ENCODE measurements at regions not wholly inside any gene's neighbourhood (a gene's known extent, or its start where the extent isn't known, plus 50 kb on each side); places are given as distances from the start of the nearest gene placed in this dataset.

DNA sequence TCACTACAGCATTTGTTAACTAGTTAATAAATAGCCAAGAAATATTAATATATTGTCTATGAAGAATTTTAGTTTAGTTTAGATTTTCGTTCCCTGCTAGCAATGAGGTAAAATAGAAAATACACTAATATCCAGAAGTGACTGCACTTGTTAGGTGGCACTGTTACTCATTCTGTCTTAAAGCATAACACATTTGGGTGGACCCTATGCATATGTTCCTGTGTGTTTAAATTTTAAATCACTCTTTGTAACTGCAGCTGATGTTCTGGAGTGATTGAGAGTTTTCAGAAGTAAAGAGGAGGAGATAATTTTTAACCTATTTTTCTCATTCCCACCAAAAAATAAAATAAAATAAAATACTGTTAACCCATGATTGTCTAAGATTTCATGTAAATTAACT, 73.9 kb upstream of the SOX4 start:
- no peak overlapping the region for H2AFZ ChIP-seq (ENCODE audit: low read length)
- H3F3A ChIP-seq (ENCODE audit: insufficient read depth, low read length) = no peaks in the 10 kb centered on the region
- no peak overlapping the region for H3K27ac ChIP-seq (ENCODE audit: low read depth, low read length, poor library complexity, severe bottlenecking)
- H3K9me2 ChIP-seq (ENCODE audit: low read depth, low read length) = no peaks in the 10 kb centered on the region
- no peaks in the 10 kb centered on the region for H4K20me1 ChIP-seq (ENCODE audit: insufficient read depth, low read length)
- H3K79me2 ChIP-seq (ENCODE audit: insufficient read depth, low read length) = no peaks in the 10 kb centered on the region
- H3K9ac ChIP-seq (ENCODE audit: low read length) = no peak overlapping the region
- H3K4me1 ChIP-seq (ENCODE audit: insufficient read depth, low read length, severe bottlenecking) = no peaks in the 10 kb centered on the region
- no peaks in the 10 kb centered on the region for H3K27me3 ChIP-seq (ENCODE audit: insufficient read depth, low read length)
- no peak overlapping the region for H3K4me2 ChIP-seq (ENCODE audit: low read length)
- no peaks in the 10 kb centered on the region for H3K9me3 ChIP-seq (ENCODE audit: low read length)
- no peak overlapping the region for H3K4me3 ChIP-seq (ENCODE audit: low read depth, low read length, poor library complexity, severe bottlenecking)
- H3K36me3 ChIP-seq (ENCODE audit: insufficient read depth, low read length) = no peaks in the 10 kb centered on the region
- TF ChIP-seq EZH2 (IDR thresholded peaks at IDR 0.05; ENCODE audit: borderline replicate concordance, low read length) = no peak
- TF ChIP-seq, protein P1, sequence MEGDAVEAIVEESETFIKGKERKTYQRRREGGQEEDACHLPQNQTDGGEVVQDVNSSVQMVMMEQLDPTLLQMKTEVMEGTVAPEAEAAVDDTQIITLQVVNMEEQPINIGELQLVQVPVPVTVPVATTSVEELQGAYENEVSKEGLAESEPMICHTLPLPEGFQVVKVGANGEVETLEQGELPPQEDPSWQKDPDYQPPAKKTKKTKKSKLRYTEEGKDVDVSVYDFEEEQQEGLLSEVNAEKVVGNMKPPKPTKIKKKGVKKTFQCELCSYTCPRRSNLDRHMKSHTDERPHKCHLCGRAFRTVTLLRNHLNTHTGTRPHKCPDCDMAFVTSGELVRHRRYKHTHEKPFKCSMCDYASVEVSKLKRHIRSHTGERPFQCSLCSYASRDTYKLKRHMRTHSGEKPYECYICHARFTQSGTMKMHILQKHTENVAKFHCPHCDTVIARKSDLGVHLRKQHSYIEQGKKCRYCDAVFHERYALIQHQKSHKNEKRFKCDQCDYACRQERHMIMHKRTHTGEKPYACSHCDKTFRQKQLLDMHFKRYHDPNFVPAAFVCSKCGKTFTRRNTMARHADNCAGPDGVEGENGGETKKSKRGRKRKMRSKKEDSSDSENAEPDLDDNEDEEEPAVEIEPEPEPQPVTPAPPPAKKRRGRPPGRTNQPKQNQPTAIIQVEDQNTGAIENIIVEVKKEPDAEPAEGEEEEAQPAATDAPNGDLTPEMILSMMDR (IDR thresholded peaks at IDR 0.05; ENCODE audit: low read length) = no peak

DNA sequence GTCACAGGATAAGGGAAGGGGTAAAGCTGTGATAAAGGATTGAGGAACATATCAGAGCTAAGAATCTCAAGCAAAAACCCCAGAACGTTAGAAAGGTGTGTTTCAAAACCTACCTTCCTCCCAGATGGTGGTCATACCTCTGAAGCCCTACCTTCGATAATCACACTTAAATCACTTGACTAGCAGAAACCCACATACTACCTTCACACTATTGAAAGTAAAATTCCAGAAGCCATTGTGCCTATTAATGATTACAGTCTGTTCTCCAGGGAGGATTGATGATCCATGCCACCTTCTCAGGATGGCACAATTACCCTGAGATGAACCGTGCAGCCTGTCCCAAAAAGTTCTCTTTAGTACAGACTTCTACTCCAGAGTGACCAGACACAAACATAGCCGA, 72.3 kb upstream of the SOX4 start:
- H3K9me2 ChIP-seq (ENCODE audit: low read depth, low read length) = no peaks in the 10 kb centered on the region
- H3K27ac ChIP-seq (ENCODE audit: low read depth, low read length, poor library complexity, severe bottlenecking) = no peak overlapping the region
- no peaks in the 10 kb centered on the region for H3F3A ChIP-seq (ENCODE audit: insufficient read depth, low read length)
- no peaks in the 10 kb centered on the region for H3K27me3 ChIP-seq (ENCODE audit: insufficient read depth, low read length)
- no peaks in the 10 kb centered on the region for H3K79me2 ChIP-seq (ENCODE audit: insufficient read depth, low read length)
- H2AFZ ChIP-seq (ENCODE audit: low read length) = no peak overlapping the region
- H3K9me3 ChIP-seq (ENCODE audit: low read length) = no peaks in the 10 kb centered on the region
- no peaks in the 10 kb centered on the region for H4K20me1 ChIP-seq (ENCODE audit: insufficient read depth, low read length)
- no peak overlapping the region for H3K4me3 ChIP-seq (ENCODE audit: low read depth, low read length, poor library complexity, severe bottlenecking)
- TF ChIP-seq, protein P1 (IDR thresholded peaks at IDR 0.05; ENCODE audit: low read length) = no peak
- TF ChIP-seq EZH2 (IDR thresholded peaks at IDR 0.05; ENCODE audit: borderline replicate concordance, low read length) = no peak
- no peak overlapping the region for H3K4me2 ChIP-seq (ENCODE audit: low read length)
- H3K9ac ChIP-seq (ENCODE audit: low read length) = no peak overlapping the region
- no peaks in the 10 kb centered on the region for H3K36me3 ChIP-seq (ENCODE audit: insufficient read depth, low read length)
- no peaks in the 10 kb centered on the region for H3K4me1 ChIP-seq (ENCODE audit: insufficient read depth, low read length, severe bottlenecking)

DNA sequence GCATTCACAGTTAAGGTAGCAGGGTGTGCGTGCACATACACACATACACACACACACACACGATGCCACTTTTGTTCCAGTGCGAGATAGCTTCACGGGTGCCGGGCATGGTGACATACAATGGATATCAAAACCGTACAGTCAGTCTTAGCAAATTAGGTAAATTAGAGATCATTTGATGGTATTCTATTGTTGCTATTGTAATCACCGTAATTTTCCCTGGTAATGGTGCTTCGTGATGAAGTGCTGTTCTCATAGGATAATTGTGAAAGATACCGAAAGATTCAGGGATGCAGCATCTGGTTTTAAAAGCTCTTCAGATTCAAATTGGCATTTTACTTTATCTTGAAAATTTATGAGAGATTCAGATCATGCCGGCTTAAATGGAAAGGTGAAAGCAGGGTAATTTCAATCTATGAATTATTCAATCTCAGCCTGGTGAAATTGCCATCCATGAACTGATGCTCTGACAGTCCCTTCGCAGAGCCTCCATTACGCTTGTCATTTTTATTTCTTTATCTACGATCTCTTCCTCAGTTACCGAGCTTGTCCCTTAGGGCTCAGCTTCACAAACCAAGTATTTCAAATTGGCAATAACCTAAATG, 71.3 kb upstream of the SOX4 start:
- Histone ChIP-seq H3K4me2 (ENCODE audit: low read length) (no peak overlapping the region), H3K79me2 (ENCODE audit: insufficient read depth, low read length) (no peaks in the 10 kb centered on the region), H3K27me3 (ENCODE audit: insufficient read depth, low read length) (no peaks in the 10 kb centered on the region), H3K27ac (ENCODE audit: low read depth, low read length, poor library complexity, severe bottlenecking) (no peak overlapping the region), H3K36me3 (ENCODE audit: insufficient read depth, low read length) (no peaks in the 10 kb centered on the region), H3K9ac (ENCODE audit: low read length) (no peak overlapping the region), H3K9me2 (ENCODE audit: low read depth, low read length) (no peaks in the 10 kb centered on the region), H4K20me1 (ENCODE audit: insufficient read depth, low read length) (no peaks in the 10 kb centered on the region), H3K4me3 (ENCODE audit: low read depth, low read length, poor library complexity, severe bottlenecking) (no peak overlapping the region), H2AFZ (ENCODE audit: low read length) (no peak overlapping the region), H3K4me1 (ENCODE audit: insufficient read depth, low read length, severe bottlenecking) (no peaks in the 10 kb centered on the region), H3F3A (ENCODE audit: insufficient read depth, low read length) (no peaks in the 10 kb centered on the region), H3K9me3 (ENCODE audit: low read length) (no peaks in the 10 kb centered on the region)
- no peak for TF ChIP-seq EZH2 (IDR thresholded peaks at IDR 0.05; ENCODE audit: borderline replicate concordance, low read length)
- TF ChIP-seq, protein P1 (IDR thresholded peaks at IDR 0.05; ENCODE audit: low read length) = no peak

Measured in OCI-LY1 (cell line).